NCI-H1694 (cell line): ENCODE measurements at regions not wholly inside any gene's neighbourhood (a gene's known extent, or its start where the extent isn't known, plus 50 kb on each side); places are given as distances from the start of the nearest gene placed in this dataset.

Experiments
- DNase-seq: peaks from one replicate; lab custom pipeline; 2025; lab: John Stamatoyannopoulos, UW

GRCh38 chr13:39284801-39285388 is 246.6 kb downstream of the NHLRC3 start:
- DNase-seq, result no peak
